ENCODE measurements at regions not wholly inside any gene's neighbourhood (a gene's known extent, or its start where the extent isn't known, plus 50 kb on each side); places are given as distances from the start of the nearest gene placed in this dataset.

GRCh38 chr1:194227161-194227560, 1040.7 kb upstream of the B3GALT2 start:
- H3K36me3 ChIP-seq (ENCODE audit: control insufficient read depth in 4 of 4, insufficient read depth in 4 of 4, low read length in 4 of 4): no peaks in the 10 kb centered on the region
- no peak overlapping the region for H3K27ac ChIP-seq (ENCODE audit: low read depth in 1 of 2, low read length in 1 of 2)
- 80 to 90% methylated on average over 1 of the region's 1 CpG for whole genome bisulfite sequencing, 2 donors
- no peaks in the 10 kb centered on the region for H3K4me1 ChIP-seq (ENCODE audit: control insufficient read depth in 5 of 5, insufficient read depth in 5 of 5, low read length in 5 of 5)
- no peak overlapping the region for H3K4me3 ChIP-seq
- no peak overlapping the region for H3K9ac ChIP-seq (ENCODE audit: insufficient read depth in 1 of 2, low read length in 2 of 2)
- no peaks in the 10 kb centered on the region for H3K27me3 ChIP-seq (ENCODE audit: control insufficient read depth in 3 of 3, insufficient read depth in 3 of 3, low read length in 2 of 3)
- TF ChIP-seq CTCF (IDR thresholded peaks at IDR 0.05; ENCODE audit: control extremely low read depth, extremely low read depth): no peak
- no peak for ATAC-seq (ENCODE audit: insufficient read depth, low FRiP score)
- no peak for DNase-seq
- H3K9me3 ChIP-seq (ENCODE audit: control insufficient read depth in 4 of 4, insufficient read depth in 3 of 4, low read length in 3 of 4): peaks cover 0 to 4% (median 0%) of the 10 kb centered on the region in 4 donors

DNA sequence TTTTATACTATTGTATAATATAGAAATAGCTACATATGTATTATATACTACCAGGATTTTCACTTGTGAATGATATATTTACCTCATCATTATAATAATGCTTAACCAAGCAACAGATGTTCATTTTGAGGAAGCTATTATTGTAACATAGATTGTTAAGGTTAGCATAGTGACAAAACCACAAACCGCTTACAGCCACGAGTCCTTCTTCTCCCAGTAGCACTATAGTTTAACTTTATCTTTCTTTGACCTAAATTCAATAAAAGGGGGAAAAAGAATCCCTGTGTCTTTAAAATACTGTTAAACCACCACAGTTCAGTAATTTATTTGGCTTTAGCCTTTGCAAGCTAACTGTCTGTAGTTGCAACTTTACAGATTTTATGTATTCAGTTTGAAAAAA, 1039.4 kb upstream of the B3GALT2 start:
- no peak for TF ChIP-seq CTCF (IDR thresholded peaks at IDR 0.05; ENCODE audit: control extremely low read depth, extremely low read depth)
- DNase-seq (no peak), ATAC-seq (ENCODE audit: insufficient read depth, low FRiP score) (no peak)
- no peak overlapping the region for H3K9ac ChIP-seq (ENCODE audit: insufficient read depth in 1 of 2, low read length in 2 of 2)
- WGBS, 2 donors: 26 to 44% methylated on average over 2 of the region's 2 CpGs
- no peak overlapping the region for H3K27ac ChIP-seq (ENCODE audit: low read depth in 1 of 2, low read length in 1 of 2)
- H3K4me1 ChIP-seq (ENCODE audit: control insufficient read depth in 5 of 5, insufficient read depth in 5 of 5, low read length in 5 of 5): no peaks in the 10 kb centered on the region
- no peaks in the 10 kb centered on the region for H3K36me3 ChIP-seq (ENCODE audit: control insufficient read depth in 4 of 4, insufficient read depth in 4 of 4, low read length in 4 of 4)
- no peak overlapping the region for H3K4me3 ChIP-seq
- no peaks in the 10 kb centered on the region for H3K27me3 ChIP-seq (ENCODE audit: control insufficient read depth in 3 of 3, insufficient read depth in 3 of 3, low read length in 2 of 3)
- H3K9me3 ChIP-seq (ENCODE audit: control insufficient read depth in 4 of 4, insufficient read depth in 3 of 4, low read length in 3 of 4): peaks cover 0 to 4% (median 0%) of the 10 kb centered on the region in 4 donors

DNA sequence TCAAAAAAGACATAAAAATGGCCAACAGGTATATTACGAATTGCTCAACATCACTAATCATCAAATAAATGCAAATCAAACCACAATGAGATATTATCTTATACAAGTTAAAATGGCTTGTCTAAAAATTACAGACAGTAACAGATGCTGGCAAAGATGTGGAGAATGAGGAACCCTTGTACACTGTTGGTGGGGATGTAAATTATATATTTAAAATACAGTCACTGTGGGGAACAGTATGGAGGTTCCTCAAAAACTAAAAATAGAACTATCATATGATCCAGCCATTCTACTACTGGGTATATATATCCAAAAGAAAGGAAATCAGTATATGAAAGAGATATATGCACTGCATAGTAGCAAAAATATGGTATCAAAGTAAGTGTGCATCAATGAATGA, 1037.2 kb upstream of the B3GALT2 start:
- H3K27me3 ChIP-seq (ENCODE audit: control insufficient read depth in 3 of 3, insufficient read depth in 3 of 3, low read length in 2 of 3): no peaks in the 10 kb centered on the region
- no peak for TF ChIP-seq CTCF (IDR thresholded peaks at IDR 0.05; ENCODE audit: control extremely low read depth, extremely low read depth)
- no peak overlapping the region for H3K9ac ChIP-seq (ENCODE audit: insufficient read depth in 1 of 2, low read length in 2 of 2)
- ATAC-seq (ENCODE audit: insufficient read depth, low FRiP score) (no peak), DNase-seq (no peak)
- H3K36me3 ChIP-seq (ENCODE audit: control insufficient read depth in 4 of 4, insufficient read depth in 4 of 4, low read length in 4 of 4): no peaks in the 10 kb centered on the region
- no peaks in the 10 kb centered on the region for H3K4me1 ChIP-seq (ENCODE audit: control insufficient read depth in 5 of 5, insufficient read depth in 5 of 5, low read length in 5 of 5)
- no peak overlapping the region for H3K27ac ChIP-seq (ENCODE audit: low read depth in 1 of 2, low read length in 1 of 2)
- no peak overlapping the region for H3K4me3 ChIP-seq
- 79 to 88% methylated on average over 1 of the region's 1 CpG for WGBS, 2 donors
- no peaks in the 10 kb centered on the region for H3K9me3 ChIP-seq (ENCODE audit: control insufficient read depth in 4 of 4, insufficient read depth in 3 of 4, low read length in 3 of 4)

GRCh38 chr1:194215448-194215847, 1029.0 kb upstream of the B3GALT2 start:
- no peaks in the 10 kb centered on the region for H3K4me1 ChIP-seq (ENCODE audit: control insufficient read depth in 5 of 5, insufficient read depth in 5 of 5, low read length in 5 of 5)
- H3K4me3 ChIP-seq: no peak overlapping the region
- no peaks in the 10 kb centered on the region for H3K27me3 ChIP-seq (ENCODE audit: control insufficient read depth in 3 of 3, insufficient read depth in 3 of 3, low read length in 2 of 3)
- TF ChIP-seq CTCF (IDR thresholded peaks at IDR 0.05; ENCODE audit: control extremely low read depth, extremely low read depth): no peak
- no peaks in the 10 kb centered on the region for H3K9me3 ChIP-seq (ENCODE audit: control insufficient read depth in 4 of 4, insufficient read depth in 3 of 4, low read length in 3 of 4)
- H3K27ac ChIP-seq (ENCODE audit: low read depth in 1 of 2, low read length in 1 of 2): no peak overlapping the region
- 93 to 98% methylated on average over 1 of the region's 1 CpG for WGBS, 2 donors
- DNase-seq (no peak), ATAC-seq (ENCODE audit: insufficient read depth, low FRiP score) (no peak)
- no peaks in the 10 kb centered on the region for H3K36me3 ChIP-seq (ENCODE audit: control insufficient read depth in 4 of 4, insufficient read depth in 4 of 4, low read length in 4 of 4)
- no peak overlapping the region for H3K9ac ChIP-seq (ENCODE audit: insufficient read depth in 1 of 2, low read length in 2 of 2)

Data from lung (tissue), 11 donors.